ENCODE measurements at regions not wholly inside any gene's neighbourhood (a gene's known extent, or its start where the extent isn't known, plus 50 kb on each side); places are given as distances from the start of the nearest gene placed in this dataset.

GRCh38 chrY:7318122-7318521, 406.6 kb upstream of the AMELY start:
- no peaks in the 10 kb centered on the region for H3K27me3 ChIP-seq (ENCODE audit: control insufficient read depth, insufficient read depth, low read length)

GRCh38 chrY:7317571-7317970, 406.0 kb upstream of the AMELY start:
- Histone ChIP-seq H3K27ac (ENCODE audit: low read depth in 2 of 2, low read length in 2 of 2) (no peak overlapping the region), H3K27me3 (ENCODE audit: control insufficient read depth, insufficient read depth, low read length) (no peaks in the 10 kb centered on the region), H3K9ac (ENCODE audit: low read length in 3 of 3) (no peak overlapping the region), H3K9me3 (ENCODE audit: control insufficient read depth in 2 of 3, insufficient read depth in 1 of 3, low read length in 3 of 3) (no peaks in the 10 kb centered on the region), H3K36me3 (ENCODE audit: control insufficient read depth in 2 of 3, insufficient read depth in 3 of 3, low read length in 3 of 3) (no peaks in the 10 kb centered on the region), H3K4me1 (ENCODE audit: control insufficient read depth in 2 of 3, insufficient read depth in 2 of 3, low read depth in 1 of 3, low read length in 3 of 3) (no peaks in the 10 kb centered on the region), H3K4me3 (ENCODE audit: low read length in 3 of 3) (no peak overlapping the region)
- DNase-seq (no peak), FAIRE-seq (no peak)
- TF ChIP-seq CTCF (IDR thresholded peaks at IDR 0.05; ENCODE audit: borderline replicate concordance, extremely low read depth, insufficient read depth): no peak
- intact Hi-C loops (cut with DNase I): no loop called here

More at GRCh38 chrY:7318122-7318521, 406.6 kb upstream of the AMELY start:
- TF ChIP-seq CTCF (IDR thresholded peaks at IDR 0.05; ENCODE audit: borderline replicate concordance, extremely low read depth, insufficient read depth): no peak
- intact Hi-C loops (cut with DNase I): no loop called here
- no peak for DNase-seq
- no peak overlapping the region for H3K9ac ChIP-seq (ENCODE audit: low read length in 3 of 3)
- no peak overlapping the region for H3K27ac ChIP-seq (ENCODE audit: low read depth in 2 of 2, low read length in 2 of 2)
- no peaks in the 10 kb centered on the region for H3K4me1 ChIP-seq (ENCODE audit: control insufficient read depth in 2 of 3, insufficient read depth in 2 of 3, low read depth in 1 of 3, low read length in 3 of 3)
- H3K4me3 ChIP-seq (ENCODE audit: low read length in 3 of 3): no peak overlapping the region
- no peaks in the 10 kb centered on the region for H3K9me3 ChIP-seq (ENCODE audit: control insufficient read depth in 2 of 3, insufficient read depth in 1 of 3, low read length in 3 of 3)
- FAIRE-seq: no peak
- H3K36me3 ChIP-seq (ENCODE audit: control insufficient read depth in 2 of 3, insufficient read depth in 3 of 3, low read length in 3 of 3): no peaks in the 10 kb centered on the region

- Histone ChIP-seq H3K4me1 (ENCODE audit: control insufficient read depth in 2 of 3, insufficient read depth in 2 of 3, low read depth in 1 of 3, low read length in 3 of 3) (no peaks in the 10 kb centered on the region), H3K27me3 (ENCODE audit: control insufficient read depth, insufficient read depth, low read length) (no peaks in the 10 kb centered on the region), H3K36me3 (ENCODE audit: control insufficient read depth in 2 of 3, insufficient read depth in 3 of 3, low read length in 3 of 3) (no peaks in the 10 kb centered on the region), H3K27ac (ENCODE audit: low read depth in 2 of 2, low read length in 2 of 2) (no peak overlapping the region), H3K4me3 (ENCODE audit: low read length in 3 of 3) (no peak overlapping the region), H3K9ac (ENCODE audit: low read length in 3 of 3) (no peak overlapping the region), H3K9me3 (ENCODE audit: control insufficient read depth in 2 of 3, insufficient read depth in 1 of 3, low read length in 3 of 3) (no peaks in the 10 kb centered on the region)
- intact Hi-C loops (cut with DNase I): no loop called here
- DNase-seq: no peak
- no peak for TF ChIP-seq CTCF (IDR thresholded peaks at IDR 0.05; ENCODE audit: borderline replicate concordance, extremely low read depth, insufficient read depth)
- no peak for FAIRE-seq
These were observed 399.1 kb upstream of the AMELY start for GRCh38 chrY:7310482-7311269.

Measured in kidney (tissue), 13 donors.